ENCODE measurements at regions not wholly inside any gene's neighbourhood (a gene's known extent, or its start where the extent isn't known, plus 50 kb on each side); places are given as distances from the start of the nearest gene placed in this dataset.

GRCh38 chr5:44497606-44498005, 108.4 kb upstream of the FGF10 start:
- TF ChIP-seq CTCF (IDR thresholded peaks at IDR 0.05) (no peak), EZH2 (IDR thresholded peaks at IDR 0.05; ENCODE audit: borderline replicate concordance, insufficient read depth, low read depth, low read length, poor library complexity, severe bottlenecking) (no peak)
